ENCODE measurements at regions not wholly inside any gene's neighbourhood (a gene's known extent, or its start where the extent isn't known, plus 50 kb on each side); places are given as distances from the start of the nearest gene placed in this dataset.

- no peaks in the 10 kb centered on the region for H3K79me2 ChIP-seq (ENCODE audit: control insufficient read depth, insufficient read depth, low read length)
- H3K27ac ChIP-seq (ENCODE audit: insufficient read depth, low read depth, low read length): no peak overlapping the region
- FAIRE-seq (no peak), DNase-seq (ENCODE audit: low read depth, low spot score) (no peak)
- no peak overlapping the region for H2AFZ ChIP-seq (ENCODE audit: low read depth, low read length)
- no peaks in the 10 kb centered on the region for H3K4me1 ChIP-seq (ENCODE audit: control insufficient read depth, extremely low read depth, insufficient read depth, low read length)
- no peak overlapping the region for H3K4me3 ChIP-seq (replicated peaks in 1 of 3; ENCODE audit: insufficient read depth in 1 of 3, low read depth in 1 of 3, low read length in 3 of 3)
- H3K9me3 ChIP-seq (replicated peaks; ENCODE audit: control insufficient read depth, insufficient read depth, low read length): no peaks in the 10 kb centered on the region
- H3K36me3 ChIP-seq (ENCODE audit: control insufficient read depth in 2 of 2, extremely low read depth in 1 of 2, insufficient read depth in 2 of 2, low read length in 2 of 2): no peaks in the 10 kb centered on the region
- H3K9me1 ChIP-seq (replicated peaks; ENCODE audit: control insufficient read depth, extremely low read depth, insufficient read depth, low read length): no peaks in the 10 kb centered on the region
- dilution Hi-C loops (cut with MboI; ENCODE audit: extremely low pct_ligation_motif_present, low sequenced_read_pairs): no loop called here
- no TSS peak for BruUV-seq (replicated peaks)
- no peak for TF ChIP-seq MAX (IDR thresholded peaks at IDR 0.05; ENCODE audit: insufficient read depth, insufficient read length)
- TF ChIP-seq, protein P1, sequence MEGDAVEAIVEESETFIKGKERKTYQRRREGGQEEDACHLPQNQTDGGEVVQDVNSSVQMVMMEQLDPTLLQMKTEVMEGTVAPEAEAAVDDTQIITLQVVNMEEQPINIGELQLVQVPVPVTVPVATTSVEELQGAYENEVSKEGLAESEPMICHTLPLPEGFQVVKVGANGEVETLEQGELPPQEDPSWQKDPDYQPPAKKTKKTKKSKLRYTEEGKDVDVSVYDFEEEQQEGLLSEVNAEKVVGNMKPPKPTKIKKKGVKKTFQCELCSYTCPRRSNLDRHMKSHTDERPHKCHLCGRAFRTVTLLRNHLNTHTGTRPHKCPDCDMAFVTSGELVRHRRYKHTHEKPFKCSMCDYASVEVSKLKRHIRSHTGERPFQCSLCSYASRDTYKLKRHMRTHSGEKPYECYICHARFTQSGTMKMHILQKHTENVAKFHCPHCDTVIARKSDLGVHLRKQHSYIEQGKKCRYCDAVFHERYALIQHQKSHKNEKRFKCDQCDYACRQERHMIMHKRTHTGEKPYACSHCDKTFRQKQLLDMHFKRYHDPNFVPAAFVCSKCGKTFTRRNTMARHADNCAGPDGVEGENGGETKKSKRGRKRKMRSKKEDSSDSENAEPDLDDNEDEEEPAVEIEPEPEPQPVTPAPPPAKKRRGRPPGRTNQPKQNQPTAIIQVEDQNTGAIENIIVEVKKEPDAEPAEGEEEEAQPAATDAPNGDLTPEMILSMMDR (IDR thresholded peaks at IDR 0.05; ENCODE audit: extremely low read depth in 1 of 2, insufficient read depth in 1 of 2, low read depth in 1 of 2, low read length in 2 of 2): no peak
- H3K4me2 ChIP-seq (ENCODE audit: insufficient read depth, low read length): no peak overlapping the region
- H4K20me1 ChIP-seq (replicated peaks; ENCODE audit: control insufficient read depth, extremely low read depth, insufficient read depth, low read length): no peaks in the 10 kb centered on the region
- CTCF ChIA-PET: no interaction called here
- H3K9ac ChIP-seq (replicated peaks; ENCODE audit: extremely low read depth, insufficient read depth, low read length): no peak overlapping the region
- POLR2A ChIA-PET: no interaction called here
- intact Hi-C loops (cut with micrococcal nuclease): no loop called here
- no peaks in the 10 kb centered on the region for H3K27me3 ChIP-seq (ENCODE audit: control insufficient read depth in 2 of 2, insufficient read depth in 2 of 2, low read length in 2 of 2)
These were observed 102.7 kb downstream of the RNASET2 start for GRCh38 chr6:166853371-166854325.

- no peak for DNase-seq (ENCODE audit: low read depth, low spot score)
- dilution Hi-C loops (cut with MboI; ENCODE audit: extremely low pct_ligation_motif_present, low sequenced_read_pairs): no loop called here
These were observed 103.8 kb downstream of the RNASET2 start for GRCh38 chr6:166852451-166852975.

More at GRCh38 chr6:166852451-166852975, 103.8 kb downstream of the RNASET2 start:
- H3K9me1 ChIP-seq (replicated peaks; ENCODE audit: control insufficient read depth, extremely low read depth, insufficient read depth, low read length): no peaks in the 10 kb centered on the region
- ChIA-PET CTCF (no interaction called here), POLR2A (no interaction called here)
- H3K79me2 ChIP-seq (ENCODE audit: control insufficient read depth, insufficient read depth, low read length): no peaks in the 10 kb centered on the region
- no peak overlapping the region for H3K9ac ChIP-seq (replicated peaks; ENCODE audit: extremely low read depth, insufficient read depth, low read length)
- H3K36me3 ChIP-seq (ENCODE audit: control insufficient read depth in 2 of 2, extremely low read depth in 1 of 2, insufficient read depth in 2 of 2, low read length in 2 of 2): no peaks in the 10 kb centered on the region
- no TSS peak for BruUV-seq (replicated peaks)
- no peak overlapping the region for H2AFZ ChIP-seq (ENCODE audit: low read depth, low read length)
- FAIRE-seq: no peak
- no peak for TF ChIP-seq MYC (IDR thresholded peaks at IDR 0.05; ENCODE audit: low read depth, low read length)
- no peak for TF ChIP-seq MAX (IDR thresholded peaks at IDR 0.05; ENCODE audit: insufficient read depth, insufficient read length)
- no peak for TF ChIP-seq FOS (IDR thresholded peaks at IDR 0.05; ENCODE audit: borderline replicate concordance, insufficient read depth, low read length)
- TF ChIP-seq EZH2 (IDR thresholded peaks at IDR 0.05; ENCODE audit: borderline replicate concordance, low read depth, low read length, severe bottlenecking): no peak
- TF ChIP-seq, protein P1 (IDR thresholded peaks at IDR 0.05; ENCODE audit: extremely low read depth in 1 of 2, insufficient read depth in 1 of 2, low read depth in 1 of 2, low read length in 2 of 2): no peak
- TF ChIP-seq JUN (IDR thresholded peaks at IDR 0.05; ENCODE audit: borderline replicate concordance, insufficient read depth, insufficient read length, low read depth): no peak
- no peak for TF ChIP-seq POLR2A (IDR thresholded peaks at IDR 0.05; ENCODE audit: low read depth, low read length)
- no peak for TF ChIP-seq POLR2AphosphoS5 (IDR thresholded peaks at IDR 0.05; ENCODE audit: insufficient read depth, low read depth, low read length)
- TF ChIP-seq GATA2 (IDR thresholded peaks at IDR 0.05; ENCODE audit: insufficient read depth, insufficient read length, low read depth, low read length): no peak
- no peak overlapping the region for H3K4me2 ChIP-seq (ENCODE audit: insufficient read depth, low read length)
- intact Hi-C loops (cut with micrococcal nuclease): no loop called here
- H3K4me3 ChIP-seq (replicated peaks in 1 of 3; ENCODE audit: insufficient read depth in 1 of 3, low read depth in 1 of 3, low read length in 3 of 3): no peak overlapping the region
- no peaks in the 10 kb centered on the region for H3K4me1 ChIP-seq (ENCODE audit: control insufficient read depth, extremely low read depth, insufficient read depth, low read length)
- no peaks in the 10 kb centered on the region for H3K27me3 ChIP-seq (ENCODE audit: control insufficient read depth in 2 of 2, insufficient read depth in 2 of 2, low read length in 2 of 2)
- H3K9me3 ChIP-seq (replicated peaks; ENCODE audit: control insufficient read depth, insufficient read depth, low read length): no peaks in the 10 kb centered on the region
- no peaks in the 10 kb centered on the region for H4K20me1 ChIP-seq (replicated peaks; ENCODE audit: control insufficient read depth, extremely low read depth, insufficient read depth, low read length)
- H3K27ac ChIP-seq (ENCODE audit: insufficient read depth, low read depth, low read length): no peak overlapping the region

All from endothelial cell of umbilical vein (primary cell).